ENCODE measurements at regions not wholly inside any gene's neighbourhood (a gene's known extent, or its start where the extent isn't known, plus 50 kb on each side); places are given as distances from the start of the nearest gene placed in this dataset.

GRCh38 chr3:68288085-68288484 is 633.7 kb upstream of the SUCLG2 start:
- BruUV-seq (replicated peaks): no TSS peak
- no peak for TF ChIP-seq EZH2 (IDR thresholded peaks at IDR 0.05; ENCODE audit: borderline replicate concordance, low read depth, low read length, poor library complexity, severe bottlenecking)
- TF ChIP-seq, protein P1, sequence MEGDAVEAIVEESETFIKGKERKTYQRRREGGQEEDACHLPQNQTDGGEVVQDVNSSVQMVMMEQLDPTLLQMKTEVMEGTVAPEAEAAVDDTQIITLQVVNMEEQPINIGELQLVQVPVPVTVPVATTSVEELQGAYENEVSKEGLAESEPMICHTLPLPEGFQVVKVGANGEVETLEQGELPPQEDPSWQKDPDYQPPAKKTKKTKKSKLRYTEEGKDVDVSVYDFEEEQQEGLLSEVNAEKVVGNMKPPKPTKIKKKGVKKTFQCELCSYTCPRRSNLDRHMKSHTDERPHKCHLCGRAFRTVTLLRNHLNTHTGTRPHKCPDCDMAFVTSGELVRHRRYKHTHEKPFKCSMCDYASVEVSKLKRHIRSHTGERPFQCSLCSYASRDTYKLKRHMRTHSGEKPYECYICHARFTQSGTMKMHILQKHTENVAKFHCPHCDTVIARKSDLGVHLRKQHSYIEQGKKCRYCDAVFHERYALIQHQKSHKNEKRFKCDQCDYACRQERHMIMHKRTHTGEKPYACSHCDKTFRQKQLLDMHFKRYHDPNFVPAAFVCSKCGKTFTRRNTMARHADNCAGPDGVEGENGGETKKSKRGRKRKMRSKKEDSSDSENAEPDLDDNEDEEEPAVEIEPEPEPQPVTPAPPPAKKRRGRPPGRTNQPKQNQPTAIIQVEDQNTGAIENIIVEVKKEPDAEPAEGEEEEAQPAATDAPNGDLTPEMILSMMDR (conservative IDR thresholded peaks at IDR 0.05; ENCODE audit: low read depth, low read length): no peak
- no peak for DNase-seq (ENCODE audit: low spot score)
- no peaks in the 10 kb centered on the region for H3K36me3 ChIP-seq (ENCODE audit: insufficient read depth, low read length, poor library complexity, severe bottlenecking)
- CTCF ChIA-PET: no interaction called here
- no peak overlapping the region for H3K4me3 ChIP-seq (ENCODE audit: low read depth, low read length, poor library complexity, severe bottlenecking)
- H3K27me3 ChIP-seq (replicated peaks; ENCODE audit: insufficient read depth, low read depth, low read length, poor library complexity): no peaks in the 10 kb centered on the region
- POLR2A ChIA-PET (ENCODE audit: low non-redundant PET): no interaction called here
- no peak overlapping the region for H3K27ac ChIP-seq (ENCODE audit: low read depth, low read length, poor library complexity, severe bottlenecking)
- no peaks in the 10 kb centered on the region for H3K4me1 ChIP-seq (ENCODE audit: insufficient read depth, low read length, poor library complexity, severe bottlenecking)
- H3K9me3 ChIP-seq (ENCODE audit: low read depth, low read length, poor library complexity, severe bottlenecking): no peaks in the 10 kb centered on the region
- intact Hi-C loops (cut with micrococcal nuclease; ENCODE audit: unreplicated experiment): no loop called here

GRCh38 chr3:68287101-68287500 is 632.7 kb upstream of the SUCLG2 start:
- no peak for DNase-seq (ENCODE audit: low spot score)
- Histone ChIP-seq H3K4me3 (ENCODE audit: low read depth, low read length, poor library complexity, severe bottlenecking) (no peak overlapping the region), H3K36me3 (ENCODE audit: insufficient read depth, low read length, poor library complexity, severe bottlenecking) (no peaks in the 10 kb centered on the region), H3K27me3 (replicated peaks; ENCODE audit: insufficient read depth, low read depth, low read length, poor library complexity) (no peaks in the 10 kb centered on the region), H3K27ac (ENCODE audit: low read depth, low read length, poor library complexity, severe bottlenecking) (no peak overlapping the region), H3K9me3 (ENCODE audit: low read depth, low read length, poor library complexity, severe bottlenecking) (no peaks in the 10 kb centered on the region), H3K4me1 (ENCODE audit: insufficient read depth, low read length, poor library complexity, severe bottlenecking) (no peaks in the 10 kb centered on the region)
- intact Hi-C loops (cut with micrococcal nuclease; ENCODE audit: unreplicated experiment): no loop called here
- ChIA-PET CTCF (no interaction called here), POLR2A (ENCODE audit: low non-redundant PET) (no interaction called here)
- BruUV-seq (replicated peaks): no TSS peak
- TF ChIP-seq, protein P1 (conservative IDR thresholded peaks at IDR 0.05; ENCODE audit: low read depth, low read length): no peak
- TF ChIP-seq EZH2 (IDR thresholded peaks at IDR 0.05; ENCODE audit: borderline replicate concordance, low read depth, low read length, poor library complexity, severe bottlenecking): no peak

DNA sequence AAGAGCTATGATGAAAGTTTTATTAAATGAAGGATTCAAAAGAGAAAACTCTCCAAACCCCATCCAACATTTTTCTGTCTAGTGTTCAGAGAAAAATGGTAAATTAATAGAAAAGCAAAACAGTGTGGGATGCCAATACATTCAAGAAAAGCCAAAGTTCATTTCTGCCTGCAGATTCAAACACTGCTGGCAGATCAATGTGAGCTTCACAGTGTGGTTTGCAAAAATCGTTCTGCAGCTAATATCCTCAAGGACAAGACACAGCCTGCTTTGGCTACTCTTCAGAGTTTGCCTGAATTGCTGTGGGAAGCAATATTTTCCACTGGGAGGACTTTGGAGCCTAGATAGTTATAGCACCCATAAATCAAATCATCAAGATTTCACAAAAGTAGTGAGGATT is 619.9 kb upstream of the SUCLG2 start:
- no peak overlapping the region for H3K4me3 ChIP-seq (ENCODE audit: low read depth, low read length, poor library complexity, severe bottlenecking)
- TF ChIP-seq, protein P1 (conservative IDR thresholded peaks at IDR 0.05; ENCODE audit: low read depth, low read length): no peak
- no peak for TF ChIP-seq EZH2 (IDR thresholded peaks at IDR 0.05; ENCODE audit: borderline replicate concordance, low read depth, low read length, poor library complexity, severe bottlenecking)
- BruUV-seq (replicated peaks): no TSS peak
- POLR2A ChIA-PET (ENCODE audit: low non-redundant PET): no interaction called here
- CTCF ChIA-PET: no interaction called here
- H3K9me3 ChIP-seq (ENCODE audit: low read depth, low read length, poor library complexity, severe bottlenecking): no peaks in the 10 kb centered on the region
- H3K27me3 ChIP-seq (replicated peaks; ENCODE audit: insufficient read depth, low read depth, low read length, poor library complexity): no peaks in the 10 kb centered on the region
- H3K36me3 ChIP-seq (ENCODE audit: insufficient read depth, low read length, poor library complexity, severe bottlenecking): no peaks in the 10 kb centered on the region
- H3K4me1 ChIP-seq (ENCODE audit: insufficient read depth, low read length, poor library complexity, severe bottlenecking): no peaks in the 10 kb centered on the region
- intact Hi-C loops (cut with micrococcal nuclease; ENCODE audit: unreplicated experiment): no loop called here
- DNase-seq (ENCODE audit: low spot score): no peak
- H3K27ac ChIP-seq (ENCODE audit: low read depth, low read length, poor library complexity, severe bottlenecking): no peak overlapping the region
